Hematopoietic multipotent progenitor cell treated with erythropoietin and hydrocortisone succinate and interleukin-3 and kit ligand, for 8 days (in vitro differentiated cells): ENCODE measurements at regions not wholly inside any gene's neighbourhood (a gene's known extent, or its start where the extent isn't known, plus 50 kb on each side); places are given as distances from the start of the nearest gene placed in this dataset.

Source experiments
- DNase-seq: peaks from one replicate; pipeline ENCODE4 v3.0.0-alpha.2; 2015

DNA sequence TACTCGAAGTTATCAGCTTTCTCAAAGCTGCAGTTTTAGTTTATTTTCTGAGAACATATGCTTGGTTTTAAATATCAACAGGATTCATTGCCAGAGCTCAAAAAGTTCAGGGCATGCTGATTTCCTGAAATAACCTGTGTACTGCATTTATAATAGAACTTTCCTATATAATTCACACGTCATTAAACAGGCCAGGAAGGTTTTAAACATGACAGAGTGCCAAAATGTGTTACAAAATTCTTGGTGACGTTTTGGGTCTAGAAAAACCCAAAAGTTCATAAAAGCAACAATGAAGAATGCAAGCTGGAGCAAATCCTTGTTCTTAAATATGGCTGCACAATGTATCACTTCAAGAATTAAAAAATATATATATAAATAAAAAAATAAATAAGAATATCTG, 1139.1 kb downstream of the CDH11 start:
- DNase-seq, result no peak

GRCh38 chr16:63982110-63982509, 1139.8 kb downstream of the CDH11 start:
- DNase-seq, result no peak

- no peak for DNase-seq
Observed at GRCh38 chr16:63981639-63982038, 1140.2 kb downstream of the CDH11 start.

GRCh38 chr16:63980763-63981162, 1141.1 kb downstream of the CDH11 start:
- no peak for DNase-seq

DNA sequence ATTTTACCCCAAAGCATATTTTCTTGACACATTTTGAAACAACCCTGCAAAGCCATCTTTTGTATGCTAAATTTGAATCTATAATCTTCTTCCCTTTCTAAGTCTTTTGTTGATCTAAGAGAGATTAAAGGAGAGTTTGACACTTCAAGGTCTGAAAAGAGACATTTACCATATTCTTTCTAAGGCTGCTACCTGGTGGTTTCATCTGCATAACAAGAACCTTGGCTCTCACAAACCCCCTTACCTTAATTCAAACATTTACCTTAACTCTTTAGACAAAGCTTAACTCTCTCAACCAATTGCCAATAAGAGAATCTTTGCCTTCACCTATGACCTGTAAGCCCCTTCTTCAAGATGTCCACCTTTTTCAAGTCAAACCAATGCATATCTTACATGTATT, 1143.6 kb downstream of the CDH11 start:
- DNase-seq, result no peak

DNA sequence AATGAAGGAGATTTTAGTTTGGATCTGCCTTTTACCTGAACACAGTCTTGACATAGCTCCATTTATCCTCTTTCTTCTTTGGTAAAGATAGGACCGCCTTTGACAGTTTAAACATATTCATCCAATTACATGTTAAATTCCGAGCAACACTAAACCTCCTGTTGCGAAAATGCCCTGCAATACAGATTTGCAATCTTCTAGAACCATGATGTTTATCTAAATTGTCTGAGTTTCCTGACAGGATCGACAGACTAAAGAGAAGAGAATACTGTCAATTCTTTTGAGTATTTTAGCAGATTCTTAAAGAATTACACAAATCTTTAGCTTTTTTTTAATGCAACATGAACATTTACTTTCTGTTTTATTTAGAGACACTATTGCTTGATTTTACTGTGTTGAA, 1145.5 kb downstream of the CDH11 start:
- no peak for DNase-seq

DNA sequence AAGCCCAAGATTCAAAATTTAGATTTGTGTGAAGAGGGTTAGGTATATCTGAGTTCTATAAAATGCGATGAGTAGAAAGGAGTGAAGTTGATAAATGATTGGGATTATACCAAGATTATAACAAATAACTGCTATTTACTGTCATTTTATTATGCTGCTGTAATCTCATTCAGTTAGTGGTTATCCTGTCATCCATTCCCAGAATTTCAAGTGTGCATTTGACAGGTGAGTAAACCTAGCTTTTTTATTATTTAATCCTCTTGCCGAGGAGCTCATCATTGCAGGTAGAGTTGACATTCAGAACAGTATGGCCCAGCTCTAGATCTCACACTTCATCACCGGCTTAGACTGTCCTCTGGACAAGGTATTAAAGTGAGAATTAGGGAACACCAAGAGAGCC, 1146.2 kb downstream of the CDH11 start:
- no peak for DNase-seq

- DNase-seq, result no peak
Observed at GRCh38 chr16:63967966-63968365, 1153.9 kb downstream of the CDH11 start.

DNA sequence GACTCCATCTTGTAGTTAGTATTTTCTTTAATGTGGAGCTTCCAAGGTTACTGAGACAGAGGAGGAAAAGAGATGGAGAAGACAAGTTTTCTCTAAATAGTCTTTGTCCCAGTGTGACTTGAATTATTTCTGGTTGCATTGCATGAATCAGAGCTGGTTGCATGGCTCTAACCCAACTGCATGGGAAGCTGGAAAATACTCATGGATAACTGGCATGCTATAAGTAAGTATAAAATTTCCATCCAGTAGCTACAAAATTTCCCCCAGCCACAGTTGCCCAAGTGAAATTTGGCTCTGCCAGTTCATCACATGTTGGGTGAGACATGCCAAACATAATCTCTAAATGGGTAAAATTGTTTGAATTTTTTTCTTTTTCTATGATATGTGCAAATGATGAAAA, 1161.5 kb downstream of the CDH11 start:
- DNase-seq, result no peak

- no peak for DNase-seq
Observed at GRCh38 chr16:63947022-63947421, 1174.8 kb downstream of the CDH11 start.

DNA sequence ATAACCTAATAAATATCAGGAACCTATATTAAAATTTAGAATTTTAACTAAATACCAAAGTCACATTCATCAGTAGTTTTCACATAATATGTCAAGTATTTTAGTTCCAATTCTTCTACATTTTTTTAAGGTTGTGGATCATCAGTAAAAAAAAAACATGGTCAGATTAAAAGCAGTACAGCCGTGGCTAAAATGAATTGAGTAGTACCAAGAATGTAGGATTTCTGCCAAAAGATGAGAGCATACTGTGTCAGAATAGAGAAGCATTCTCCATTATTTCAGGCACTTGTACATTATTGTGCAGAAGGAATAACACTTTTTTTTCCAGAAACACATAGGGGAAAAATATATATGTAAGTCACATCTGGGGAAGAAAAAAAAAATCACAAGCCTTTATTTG, 1176.1 kb downstream of the CDH11 start:
- DNase-seq, result no peak

- DNase-seq, result no peak
Observed at GRCh38 chr16:63943566-63943965, 1178.3 kb downstream of the CDH11 start.

GRCh38 chr16:63938661-63939060, 1183.2 kb downstream of the CDH11 start:
- no peak for DNase-seq

- DNase-seq, result no peak
Observed at GRCh38 chr16:63933841-63934240, 1188.0 kb downstream of the CDH11 start.

DNA sequence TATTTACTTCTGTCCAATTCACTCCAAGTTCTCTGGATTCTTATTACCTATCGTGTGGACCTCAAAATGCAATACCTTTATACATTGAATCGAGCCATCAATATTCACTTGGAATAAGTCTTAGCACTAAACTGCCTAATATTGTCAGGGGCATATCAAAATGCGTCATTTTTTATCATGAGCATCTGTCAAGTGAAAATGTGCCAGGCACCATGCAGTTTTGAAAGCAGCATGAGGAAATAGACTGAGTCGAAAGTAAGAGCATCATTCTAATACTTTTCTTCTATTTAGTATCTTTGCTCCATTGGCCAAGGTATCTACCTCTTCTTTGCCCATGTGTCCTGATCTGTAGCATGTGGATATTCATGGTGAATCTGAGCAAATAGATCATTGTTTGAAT, 1193.4 kb downstream of the CDH11 start:
- no peak for DNase-seq

DNA sequence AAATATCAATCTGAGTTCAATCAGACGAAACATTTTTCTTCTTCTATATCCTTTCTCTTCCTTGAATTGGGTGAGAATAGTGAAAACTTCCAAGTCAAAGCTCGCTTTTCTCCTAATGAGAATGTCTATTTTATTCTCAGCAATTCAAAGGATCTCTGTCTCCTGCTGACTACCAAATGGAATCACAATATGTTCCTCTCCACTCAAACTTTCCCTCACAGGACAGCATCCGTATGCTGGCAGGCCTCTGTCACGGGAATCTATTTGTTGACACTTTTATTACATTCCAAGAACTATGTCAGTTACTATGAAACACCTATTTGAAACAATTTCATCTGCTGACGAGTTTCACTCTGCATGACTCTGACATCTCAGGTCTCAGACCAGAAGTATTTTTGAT, 1196.6 kb downstream of the CDH11 start:
- no peak for DNase-seq

DNA sequence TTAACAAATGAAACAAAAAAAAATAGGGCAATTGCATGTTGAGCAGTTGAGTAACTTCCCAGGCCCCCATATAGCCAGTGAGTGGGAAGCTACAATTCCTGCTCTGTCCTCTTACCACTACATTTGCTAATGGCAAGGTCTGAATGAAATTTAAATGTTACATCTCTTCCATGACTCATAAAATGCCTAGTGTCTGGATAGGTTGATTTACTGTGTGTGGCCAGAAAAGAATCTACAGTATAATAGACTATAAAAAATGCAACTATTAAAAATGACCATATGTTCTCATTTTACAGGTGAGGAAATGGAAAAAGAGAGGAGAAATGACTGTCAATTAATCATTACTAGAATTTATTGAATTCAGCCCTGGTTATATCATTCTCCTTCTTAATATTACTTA, 1199.3 kb downstream of the CDH11 start:
- DNase-seq, result no peak

DNA sequence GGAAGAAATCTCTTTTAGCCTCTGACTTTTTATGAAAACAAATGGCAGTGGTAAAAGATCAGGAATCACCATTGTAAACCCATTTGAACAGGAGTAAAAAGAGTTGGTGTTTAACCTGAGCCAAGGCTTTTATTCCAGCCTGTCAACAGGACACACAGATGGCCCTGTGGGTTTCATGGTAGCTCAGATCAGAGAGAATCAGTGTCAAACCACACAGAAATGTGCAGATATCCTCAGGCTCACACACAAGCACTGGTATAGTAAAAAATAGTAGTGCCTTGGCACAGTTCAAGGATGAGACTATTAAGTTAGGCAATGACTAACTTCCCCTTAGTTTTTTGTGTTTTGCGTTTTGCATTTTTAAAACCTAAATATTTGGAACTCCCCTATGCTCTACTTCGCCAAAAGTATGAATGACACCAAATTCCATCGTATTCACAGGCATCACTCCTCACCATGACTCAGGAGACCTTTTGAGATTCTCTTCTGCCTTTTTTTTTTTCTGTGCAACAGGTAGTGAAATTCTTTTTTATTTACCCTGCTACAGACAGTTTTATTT, 1200.0 kb downstream of the CDH11 start:
- DNase-seq, result no peak

DNA sequence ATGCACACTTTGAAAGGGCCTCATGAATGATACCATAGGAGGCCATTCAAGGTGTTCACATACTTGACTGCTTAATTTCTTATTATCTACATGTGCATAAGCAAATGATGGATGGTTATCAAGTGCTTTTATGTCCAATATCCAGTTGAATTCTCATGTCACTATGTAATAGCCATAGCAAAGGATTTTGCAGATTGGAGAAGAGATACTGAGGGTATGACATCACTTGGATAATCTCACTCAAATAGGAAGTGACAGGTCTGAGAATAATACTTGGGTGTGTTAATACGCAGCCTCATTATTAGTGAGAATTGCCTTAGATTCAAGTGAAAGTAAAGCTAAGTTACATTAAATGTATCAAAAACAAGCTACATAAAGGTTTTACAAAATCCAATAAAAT, 1208.6 kb downstream of the CDH11 start:
- no peak for DNase-seq

DNA sequence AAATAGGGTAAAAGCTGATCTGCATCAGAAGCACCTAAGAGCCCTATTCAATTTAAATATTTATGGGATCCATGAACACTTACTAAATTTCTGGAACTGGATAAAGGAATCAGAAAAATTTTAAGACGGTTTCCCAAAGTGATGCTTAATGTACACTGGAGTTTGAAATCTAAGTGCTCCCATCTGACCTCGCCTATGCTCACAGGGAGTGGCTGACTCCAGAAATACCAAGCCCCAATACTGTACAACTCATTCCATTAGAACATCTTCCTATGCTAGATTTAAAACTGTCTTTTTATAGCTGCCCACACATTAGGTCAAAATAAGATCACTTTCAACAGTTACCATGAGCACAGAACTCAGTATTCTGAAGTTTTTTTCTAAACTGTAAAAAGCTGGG, 1214.6 kb downstream of the CDH11 start:
- DNase-seq, result no peak

GRCh38 chr16:63904930-63905329, 1216.9 kb downstream of the CDH11 start:
- DNase-seq, result no peak

- DNase-seq, result no peak
Observed at GRCh38 chr16:63904182-63904581, 1217.7 kb downstream of the CDH11 start.

DNA sequence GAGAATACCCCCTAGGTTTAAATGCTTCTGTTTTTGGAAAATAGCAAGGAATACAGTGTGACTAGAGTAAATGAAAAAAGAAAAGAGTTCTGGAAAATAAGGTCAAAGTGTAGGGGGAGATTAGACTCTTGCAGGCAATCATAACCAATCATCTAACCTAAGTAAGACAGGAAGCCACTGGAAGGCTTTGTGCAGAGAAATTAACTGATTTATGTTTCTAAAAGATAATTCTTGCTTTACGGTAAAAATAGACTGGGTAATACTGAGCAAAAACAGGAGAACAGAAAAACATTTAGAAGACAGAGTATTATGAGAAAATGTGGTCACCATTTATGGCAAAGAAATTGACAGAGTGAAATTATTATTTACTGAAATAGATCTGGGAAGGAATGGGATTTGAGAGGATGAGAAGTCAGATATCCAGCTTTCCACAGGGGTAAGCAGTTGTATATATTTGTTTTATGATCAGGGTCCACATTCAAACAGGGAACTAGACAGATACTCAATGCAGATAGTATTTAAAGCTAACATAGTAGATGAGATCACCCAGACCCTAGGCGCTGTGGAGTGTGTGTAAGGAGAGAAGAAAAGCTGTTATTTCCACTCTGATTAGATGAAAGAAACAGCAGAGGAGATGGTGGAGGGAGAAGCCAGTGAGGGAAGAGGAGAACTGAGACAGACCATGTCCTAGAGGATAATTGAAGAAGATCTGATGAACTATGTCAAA, 1225.3 kb downstream of the CDH11 start:
- DNase-seq, result no peak

DNA sequence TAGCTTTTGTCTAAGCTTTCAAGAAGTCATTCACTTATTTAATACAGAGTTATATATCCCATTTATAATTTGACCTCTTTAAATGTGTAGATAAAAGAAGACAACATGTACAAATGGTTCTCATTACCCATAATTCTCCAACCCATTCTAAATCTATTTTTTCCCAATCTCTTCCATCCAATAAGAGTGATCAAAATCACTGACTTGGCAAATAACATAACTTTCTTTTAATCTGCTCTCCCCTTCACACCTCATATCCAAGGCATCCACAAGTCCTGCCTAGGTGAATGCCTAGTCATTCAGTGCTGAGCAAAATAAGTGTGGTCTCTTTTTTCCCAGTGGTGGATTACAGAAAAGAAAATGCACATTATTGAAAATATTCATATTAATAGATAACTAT, 1231.1 kb downstream of the CDH11 start:
- no peak for DNase-seq

GRCh38 chr16:63890081-63890480, 1231.8 kb downstream of the CDH11 start:
- no peak for DNase-seq
